ENCODE measurements at regions not wholly inside any gene's neighbourhood (a gene's known extent, or its start where the extent isn't known, plus 50 kb on each side); places are given as distances from the start of the nearest gene placed in this dataset.

- Histone ChIP-seq H3K9me2 (replicated peaks; ENCODE audit: insufficient read depth, low read length) (no peaks in the 10 kb centered on the region), H3K9me3 (ENCODE audit: insufficient read depth, low read length) (no peaks in the 10 kb centered on the region), H3F3A (ENCODE audit: insufficient read depth) (no peaks in the 10 kb centered on the region), H3K36me3 (ENCODE audit: low read length) (no peaks in the 10 kb centered on the region), H3K9ac (ENCODE audit: low read length) (no peak overlapping the region), H3K27me3 (ENCODE audit: low read length) (no peaks in the 10 kb centered on the region), H3K4me2 (ENCODE audit: low read depth, low read length, poor library complexity, severe bottlenecking) (no peak overlapping the region), H3K79me2 (ENCODE audit: insufficient read depth, low read length) (no peaks in the 10 kb centered on the region), H3K27ac (ENCODE audit: low read depth, low read length) (no peak overlapping the region), H2AFZ (ENCODE audit: low read depth, low read length, severe bottlenecking) (no peak overlapping the region), H3K4me3 (ENCODE audit: insufficient read depth, low read length, poor library complexity, severe bottlenecking) (no peak overlapping the region), H4K20me1 (ENCODE audit: low read depth, low read length) (no peaks in the 10 kb centered on the region)
- TF ChIP-seq EZH2phosphoT487 (conservative IDR thresholded peaks at IDR 0.05; ENCODE audit: low read length) (no peak), CTCF (IDR thresholded peaks at IDR 0.05; ENCODE audit: insufficient read depth, low read length, poor library complexity, severe bottlenecking) (no peak)
Observed at GRCh38 chr2:143844986-143845385, 674.9 kb downstream of the ZEB2 start.

GRCh38 chr2:143843686-143844085 is 676.2 kb downstream of the ZEB2 start:
- no peaks in the 10 kb centered on the region for H4K20me1 ChIP-seq (ENCODE audit: low read depth, low read length)
- H3K4me2 ChIP-seq (ENCODE audit: low read depth, low read length, poor library complexity, severe bottlenecking), result no peak overlapping the region
- no peaks in the 10 kb centered on the region for H3K9me3 ChIP-seq (ENCODE audit: insufficient read depth, low read length)
- no peak for TF ChIP-seq EZH2phosphoT487 (conservative IDR thresholded peaks at IDR 0.05; ENCODE audit: low read length)
- H3K36me3 ChIP-seq (ENCODE audit: low read length), result no peaks in the 10 kb centered on the region
- no peak overlapping the region for H2AFZ ChIP-seq (ENCODE audit: low read depth, low read length, severe bottlenecking)
- no peaks in the 10 kb centered on the region for H3F3A ChIP-seq (ENCODE audit: insufficient read depth)
- H3K79me2 ChIP-seq (ENCODE audit: insufficient read depth, low read length), result no peaks in the 10 kb centered on the region
- no peak overlapping the region for H3K4me3 ChIP-seq (ENCODE audit: insufficient read depth, low read length, poor library complexity, severe bottlenecking)
- no peaks in the 10 kb centered on the region for H3K27me3 ChIP-seq (ENCODE audit: low read length)
- no peak overlapping the region for H3K9ac ChIP-seq (ENCODE audit: low read length)
- H3K9me2 ChIP-seq (replicated peaks; ENCODE audit: insufficient read depth, low read length), result no peaks in the 10 kb centered on the region
- no peak overlapping the region for H3K27ac ChIP-seq (ENCODE audit: low read depth, low read length)

GRCh38 chr2:143842836-143843235 is 677.1 kb downstream of the ZEB2 start:
- H3K9me2 ChIP-seq (replicated peaks; ENCODE audit: insufficient read depth, low read length), result no peaks in the 10 kb centered on the region
- TF ChIP-seq EZH2phosphoT487 (conservative IDR thresholded peaks at IDR 0.05; ENCODE audit: low read length) (no peak), CTCF (IDR thresholded peaks at IDR 0.05; ENCODE audit: insufficient read depth, low read length, poor library complexity, severe bottlenecking) (no peak)
- H3K36me3 ChIP-seq (ENCODE audit: low read length), result no peaks in the 10 kb centered on the region
- H3K4me2 ChIP-seq (ENCODE audit: low read depth, low read length, poor library complexity, severe bottlenecking), result no peak overlapping the region
- no peaks in the 10 kb centered on the region for H3K9me3 ChIP-seq (ENCODE audit: insufficient read depth, low read length)
- no peak overlapping the region for H3K9ac ChIP-seq (ENCODE audit: low read length)
- H3F3A ChIP-seq (ENCODE audit: insufficient read depth), result no peaks in the 10 kb centered on the region
- H3K27ac ChIP-seq (ENCODE audit: low read depth, low read length), result no peak overlapping the region
- H3K27me3 ChIP-seq (ENCODE audit: low read length), result no peaks in the 10 kb centered on the region
- no peaks in the 10 kb centered on the region for H4K20me1 ChIP-seq (ENCODE audit: low read depth, low read length)
- H3K4me3 ChIP-seq (ENCODE audit: insufficient read depth, low read length, poor library complexity, severe bottlenecking), result no peak overlapping the region
- H3K79me2 ChIP-seq (ENCODE audit: insufficient read depth, low read length), result no peaks in the 10 kb centered on the region
- H2AFZ ChIP-seq (ENCODE audit: low read depth, low read length, severe bottlenecking), result no peak overlapping the region

GRCh38 chr2:143841935-143842334 is 678.0 kb downstream of the ZEB2 start:
- no peak overlapping the region for H3K9ac ChIP-seq (ENCODE audit: low read length)
- H3K36me3 ChIP-seq (ENCODE audit: low read length), result no peaks in the 10 kb centered on the region
- H3F3A ChIP-seq (ENCODE audit: insufficient read depth), result no peaks in the 10 kb centered on the region
- H3K27me3 ChIP-seq (ENCODE audit: low read length), result no peaks in the 10 kb centered on the region
- no peaks in the 10 kb centered on the region for H3K9me3 ChIP-seq (ENCODE audit: insufficient read depth, low read length)
- no peak overlapping the region for H3K4me2 ChIP-seq (ENCODE audit: low read depth, low read length, poor library complexity, severe bottlenecking)
- TF ChIP-seq EZH2phosphoT487 (conservative IDR thresholded peaks at IDR 0.05; ENCODE audit: low read length) (no peak), CTCF (IDR thresholded peaks at IDR 0.05; ENCODE audit: insufficient read depth, low read length, poor library complexity, severe bottlenecking) (no peak)
- no peaks in the 10 kb centered on the region for H3K79me2 ChIP-seq (ENCODE audit: insufficient read depth, low read length)
- no peak overlapping the region for H3K27ac ChIP-seq (ENCODE audit: low read depth, low read length)
- H2AFZ ChIP-seq (ENCODE audit: low read depth, low read length, severe bottlenecking), result no peak overlapping the region
- no peaks in the 10 kb centered on the region for H4K20me1 ChIP-seq (ENCODE audit: low read depth, low read length)
- H3K9me2 ChIP-seq (replicated peaks; ENCODE audit: insufficient read depth, low read length), result no peaks in the 10 kb centered on the region
- no peak overlapping the region for H3K4me3 ChIP-seq (ENCODE audit: insufficient read depth, low read length, poor library complexity, severe bottlenecking)

Data from SU-DHL-6 (cell line).